ENCODE measurements at regions not wholly inside any gene's neighbourhood (a gene's known extent, or its start where the extent isn't known, plus 50 kb on each side); places are given as distances from the start of the nearest gene placed in this dataset.

- no peak for TF ChIP-seq EZH2 (IDR thresholded peaks at IDR 0.05; ENCODE audit: borderline replicate concordance, low read depth, low read length, severe bottlenecking)
- no peak for TF ChIP-seq CTCF (IDR thresholded peaks at IDR 0.05; ENCODE audit: borderline replicate concordance, extremely low read depth, low read length, poor library complexity, severe bottlenecking)
Observed at GRCh38 chr12:91566328-91567099, 383.9 kb upstream of the DCN start.
